ENCODE measurements at regions not wholly inside any gene's neighbourhood (a gene's known extent, or its start where the extent isn't known, plus 50 kb on each side); places are given as distances from the start of the nearest gene placed in this dataset.

GRCh38 chr5:138664276-138664943 lies 88.8 kb upstream of the CTNNA1 start:
- DNase-seq, result no peak

- no peak for DNase-seq
Observed at GRCh38 chr5:138663561-138663960, 88.4 kb upstream of the HSPA9 start.

- DNase-seq, result no peak
Observed at GRCh38 chr5:138663009-138663408, 87.8 kb upstream of the HSPA9 start.

- no peak for DNase-seq
Observed at GRCh38 chr5:138662599-138662998, 87.4 kb upstream of the HSPA9 start.

- DNase-seq, result no peak
Observed at GRCh38 chr5:138661991-138662434, 86.8 kb upstream of the HSPA9 start.

GRCh38 chr5:138661291-138661960 lies 86.2 kb upstream of the HSPA9 start:
- DNase-seq, result no peak

GRCh38 chr5:138660051-138660572 lies 84.9 kb upstream of the HSPA9 start:
- DNase-seq, result no peak

- no peak for DNase-seq
Observed at GRCh38 chr5:138659561-138659960, 84.4 kb upstream of the HSPA9 start.

- DNase-seq, result no peak
Observed at GRCh38 chr5:138659121-138659520, 83.9 kb upstream of the HSPA9 start.

- DNase-seq, result no peak
Observed at GRCh38 chr5:138658676-138659075, 83.5 kb upstream of the HSPA9 start.

GRCh38 chr5:138657360-138657759 lies 82.2 kb upstream of the HSPA9 start:
- no peak for DNase-seq

- DNase-seq, result no peak
Observed at GRCh38 chr5:138656916-138657315, 81.7 kb upstream of the HSPA9 start.

GRCh38 chr5:138655530-138656190 lies 80.5 kb upstream of the HSPA9 start:
- no peak for DNase-seq

GRCh38 chr5:138654281-138654867 lies 79.2 kb upstream of the HSPA9 start:
- no peak for DNase-seq

- DNase-seq, result no peak
Observed at GRCh38 chr5:138653502-138653901, 78.3 kb upstream of the HSPA9 start.

GRCh38 chr5:138651767-138652117 lies 76.5 kb upstream of the HSPA9 start:
- no peak for DNase-seq

- no peak for DNase-seq
Observed at GRCh38 chr5:138651058-138651766, 76.0 kb upstream of the HSPA9 start.

GRCh38 chr5:138650196-138650595 lies 75.0 kb upstream of the HSPA9 start:
- DNase-seq, result no peak

GRCh38 chr5:138649775-138650174 lies 74.6 kb upstream of the HSPA9 start:
- no peak for DNase-seq

- no peak for DNase-seq
Observed at GRCh38 chr5:138649316-138649720, 74.1 kb upstream of the HSPA9 start.

GRCh38 chr5:138648841-138649240 lies 73.6 kb upstream of the HSPA9 start:
- DNase-seq, result no peak

- no peak for DNase-seq
Observed at GRCh38 chr5:138647794-138648410, 72.7 kb upstream of the HSPA9 start.
